MM.1S (cell line): ENCODE measurements at regions not wholly inside any gene's neighbourhood (a gene's known extent, or its start where the extent isn't known, plus 50 kb on each side); places are given as distances from the start of the nearest gene placed in this dataset.

ENCODE experiments used
- DNase-seq: peaks from one replicate; pipeline ENCODE4 v3.0.0-alpha.2; 2015
- H2AFZ ChIP-seq: fragments of 300-600 bp; sonication (generic); 2 replicates; pipeline ENCODE4 v1.6.0; 2016; ENCODE audit warnings: antibody characterized with exemption, low read length
- H3F3A ChIP-seq: fragments of 300-600 bp; sonication (generic); 2 replicates; pipeline ENCODE4 v1.6.1; 2016; ENCODE audit warnings: mild to moderate bottlenecking, antibody characterized with exemption, low read length, moderate library complexity, mixed read lengths; ENCODE audit not compliant: insufficient read depth
- H3K27ac ChIP-seq: fragments of 300-600 bp; sonication (generic); 2 replicates; pipeline ENCODE4 v1.5.1; 2016; ENCODE audit warnings: mild to moderate bottlenecking, low read length
- H3K27me3 ChIP-seq: fragments of 300-600 bp; sonication (generic); replicated peaks from 2 replicates; pipeline ENCODE4 v1.6.0; 2016; ENCODE audit warnings: low read length; ENCODE audit not compliant: insufficient read depth
- H3K36me3 ChIP-seq: fragments of 300-600 bp; sonication (generic); replicated peaks from 2 replicates; pipeline ENCODE4 v1.6.1; 2016; ENCODE audit warnings: mild to moderate bottlenecking, low read length, mixed read lengths; ENCODE audit not compliant: insufficient read depth
- H3K4me1 ChIP-seq: fragments of 300-600 bp; sonication (generic); 2 replicates; pipeline ENCODE4 v1.6.1; 2016; ENCODE audit warnings: low read length, mixed read lengths
- H3K4me2 ChIP-seq: fragments of 300-600 bp; sonication (generic); 2 replicates; pipeline ENCODE4 v1.6.0; 2016; ENCODE audit warnings: low read depth, low read length
- H3K4me3 ChIP-seq: fragments of 300-600 bp; sonication (generic); 2 replicates; pipeline ENCODE4 v1.5.1; 2016; ENCODE audit warnings: low read length, mixed read lengths
- H3K79me2 ChIP-seq: fragments of 300-600 bp; sonication (generic); 2 replicates; pipeline ENCODE4 v1.6.1; 2016; ENCODE audit warnings: mixed run types, low read length, mixed read lengths
- H3K9ac ChIP-seq: fragments of 300-600 bp; sonication (generic); 2 replicates; pipeline ENCODE4 v1.6.1; 2016; ENCODE audit warnings: low read length, mixed read lengths
- H3K9me2 ChIP-seq: fragments of 300-600 bp; sonication (generic); replicated peaks from 2 replicates; pipeline ENCODE4 v1.6.1; 2016; ENCODE audit warnings: mild to moderate bottlenecking, low read length, mixed read lengths; ENCODE audit not compliant: insufficient read depth
- H3K9me3 ChIP-seq: fragments of 300-600 bp; sonication (generic); replicated peaks from 2 replicates; pipeline ENCODE4 v1.6.1; 2016; ENCODE audit warnings: mild to moderate bottlenecking, low read length, mixed read lengths; ENCODE audit not compliant: insufficient read depth
- H4K20me1 ChIP-seq: fragments of 300-600 bp; sonication (generic); 2 replicates; pipeline ENCODE4 v1.6.1; 2016; ENCODE audit warnings: mild to moderate bottlenecking, low read length, moderate library complexity, mixed read lengths; ENCODE audit not compliant: insufficient read depth
- EZH2 ChIP-seq: fragments of 300-600 bp; sonication (generic); optimal IDR thresholded peaks from 2 replicates; pipeline ENCODE3; 2017; ENCODE audit warnings: low read depth, mild to moderate bottlenecking, antibody characterized with exemption, low read length, mixed read lengths
- EZH2phosphoT487 ChIP-seq: fragments of 300-600 bp; sonication (generic); IDR thresholded peaks from 2 replicates; pipeline ENCODE4 v1.6.1; 2018; ENCODE audit warnings: antibody characterized with exemption, low read length
- TF ChIP-seq, protein P1 (sequence below): fragments of 300-600 bp; sonication (generic); IDR thresholded peaks from 2 replicates; pipeline ENCODE4 v1.5.1; 2016; ENCODE audit warnings: antibody characterized with exemption, low read length, mixed read lengths

- no peaks in the 10 kb centered on the region for H3K36me3 ChIP-seq
- no peak overlapping the region for H3K9ac ChIP-seq
- no peaks in the 10 kb centered on the region for H3K9me2 ChIP-seq
- no peaks in the 10 kb centered on the region for H4K20me1 ChIP-seq
- DNase-seq: no peak
- no peaks in the 10 kb centered on the region for H3K27me3 ChIP-seq
- TF ChIP-seq EZH2: no peak
- TF ChIP-seq EZH2phosphoT487: no peak
- TF ChIP-seq, protein P1, sequence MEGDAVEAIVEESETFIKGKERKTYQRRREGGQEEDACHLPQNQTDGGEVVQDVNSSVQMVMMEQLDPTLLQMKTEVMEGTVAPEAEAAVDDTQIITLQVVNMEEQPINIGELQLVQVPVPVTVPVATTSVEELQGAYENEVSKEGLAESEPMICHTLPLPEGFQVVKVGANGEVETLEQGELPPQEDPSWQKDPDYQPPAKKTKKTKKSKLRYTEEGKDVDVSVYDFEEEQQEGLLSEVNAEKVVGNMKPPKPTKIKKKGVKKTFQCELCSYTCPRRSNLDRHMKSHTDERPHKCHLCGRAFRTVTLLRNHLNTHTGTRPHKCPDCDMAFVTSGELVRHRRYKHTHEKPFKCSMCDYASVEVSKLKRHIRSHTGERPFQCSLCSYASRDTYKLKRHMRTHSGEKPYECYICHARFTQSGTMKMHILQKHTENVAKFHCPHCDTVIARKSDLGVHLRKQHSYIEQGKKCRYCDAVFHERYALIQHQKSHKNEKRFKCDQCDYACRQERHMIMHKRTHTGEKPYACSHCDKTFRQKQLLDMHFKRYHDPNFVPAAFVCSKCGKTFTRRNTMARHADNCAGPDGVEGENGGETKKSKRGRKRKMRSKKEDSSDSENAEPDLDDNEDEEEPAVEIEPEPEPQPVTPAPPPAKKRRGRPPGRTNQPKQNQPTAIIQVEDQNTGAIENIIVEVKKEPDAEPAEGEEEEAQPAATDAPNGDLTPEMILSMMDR: no peak
- no peak overlapping the region for H3K27ac ChIP-seq
- no peaks in the 10 kb centered on the region for H3F3A ChIP-seq
- no peaks in the 10 kb centered on the region for H3K79me2 ChIP-seq
- H3K9me3 ChIP-seq: no peaks in the 10 kb centered on the region
- H3K4me1 ChIP-seq: no peaks in the 10 kb centered on the region
- H3K4me2 ChIP-seq: no peak overlapping the region
- H2AFZ ChIP-seq: no peak overlapping the region
- no peak overlapping the region for H3K4me3 ChIP-seq
Measured at GRCh38 chr3:65231544-65231943, 543.7 kb upstream of the ADAMTS9 start.

- Histone ChIP-seq H3K4me3 (no peak overlapping the region), H2AFZ (no peak overlapping the region), H3K4me2 (no peak overlapping the region), H4K20me1 (no peaks in the 10 kb centered on the region), H3K27ac (no peak overlapping the region), H3K9ac (no peak overlapping the region), H3K27me3 (no peaks in the 10 kb centered on the region), H3K9me3 (no peaks in the 10 kb centered on the region), H3K4me1 (no peaks in the 10 kb centered on the region), H3K79me2 (no peaks in the 10 kb centered on the region), H3F3A (no peaks in the 10 kb centered on the region), H3K36me3 (no peaks in the 10 kb centered on the region), H3K9me2 (no peaks in the 10 kb centered on the region)
- TF ChIP-seq EZH2phosphoT487: no peak
- TF ChIP-seq, protein P1: no peak
- TF ChIP-seq EZH2: no peak
- DNase-seq: no peak
Measured at GRCh38 chr3:65230261-65231139, 542.7 kb upstream of the ADAMTS9 start.

- no peak overlapping the region for H2AFZ ChIP-seq
- H4K20me1 ChIP-seq: no peaks in the 10 kb centered on the region
- no peaks in the 10 kb centered on the region for H3K27me3 ChIP-seq
- no peak overlapping the region for H3K27ac ChIP-seq
- H3F3A ChIP-seq: no peaks in the 10 kb centered on the region
- no peaks in the 10 kb centered on the region for H3K4me1 ChIP-seq
- TF ChIP-seq, protein P1: no peak
- TF ChIP-seq EZH2: no peak
- TF ChIP-seq EZH2phosphoT487: no peak
- no peak overlapping the region for H3K4me2 ChIP-seq
- no peak for DNase-seq
- no peak overlapping the region for H3K9ac ChIP-seq
- no peaks in the 10 kb centered on the region for H3K79me2 ChIP-seq
- H3K9me2 ChIP-seq: no peaks in the 10 kb centered on the region
- no peaks in the 10 kb centered on the region for H3K9me3 ChIP-seq
- no peaks in the 10 kb centered on the region for H3K36me3 ChIP-seq
- no peak overlapping the region for H3K4me3 ChIP-seq
Measured at GRCh38 chr3:65226287-65226686, 538.5 kb upstream of the ADAMTS9 start.
